Fibroblast of peridontal ligament (primary cell): ENCODE measurements at regions not wholly inside any gene's neighbourhood (a gene's known extent, or its start where the extent isn't known, plus 50 kb on each side); places are given as distances from the start of the nearest gene placed in this dataset.
"Not testable (repeated sequence)": the region's sequence is repeated elsewhere in the genome, so short reads cannot be mapped to it uniquely, and the experiment has no call there.

Experiments
- DNase-seq: peaks from one replicate; pipeline ENCODE4 v3.0.0-alpha.2; 2010; ENCODE audit errors: extremely low read depth

DNA sequence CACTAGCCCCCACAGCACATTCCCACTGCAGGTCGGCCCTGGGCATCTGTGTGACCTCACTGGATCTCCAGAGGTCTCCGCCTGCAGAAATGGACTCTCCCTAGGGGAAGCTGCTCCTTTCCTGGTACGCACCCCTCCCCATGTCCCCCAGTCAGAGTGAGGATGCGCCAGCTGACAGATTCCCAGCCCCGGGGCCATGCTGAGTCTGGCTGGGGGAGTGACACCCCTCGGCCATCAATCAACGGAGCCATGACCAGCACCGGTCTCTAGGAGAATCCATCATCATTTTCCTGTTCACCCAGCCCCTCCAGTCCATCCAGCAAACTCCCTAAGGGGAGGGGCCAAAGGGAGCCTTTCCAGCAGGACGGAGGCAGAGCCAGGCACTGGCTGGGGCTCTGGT lies 68.7 kb upstream of the PAX7 start:
- no peak for DNase-seq

DNA sequence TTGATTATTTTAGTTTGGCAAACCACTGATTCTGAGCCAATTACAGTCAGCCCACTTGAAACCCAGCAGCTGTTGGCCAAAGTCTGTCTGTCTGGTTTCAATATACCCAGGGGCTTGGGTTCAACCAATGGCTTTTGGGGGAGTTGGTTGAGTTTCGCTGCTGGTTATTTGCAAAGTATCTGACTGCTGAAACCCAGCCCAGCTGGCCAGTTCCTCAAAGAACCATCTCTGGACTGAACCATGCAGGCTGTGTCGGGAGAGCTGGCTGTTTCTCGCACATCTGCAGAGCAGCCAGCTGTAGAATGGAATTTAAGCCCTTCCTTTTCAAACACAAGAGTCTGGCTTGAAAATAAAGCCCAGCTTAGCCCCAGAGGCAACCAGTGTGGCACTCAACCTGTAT lies 66.0 kb upstream of the PAX7 start:
- DNase-seq, result no peak

DNA sequence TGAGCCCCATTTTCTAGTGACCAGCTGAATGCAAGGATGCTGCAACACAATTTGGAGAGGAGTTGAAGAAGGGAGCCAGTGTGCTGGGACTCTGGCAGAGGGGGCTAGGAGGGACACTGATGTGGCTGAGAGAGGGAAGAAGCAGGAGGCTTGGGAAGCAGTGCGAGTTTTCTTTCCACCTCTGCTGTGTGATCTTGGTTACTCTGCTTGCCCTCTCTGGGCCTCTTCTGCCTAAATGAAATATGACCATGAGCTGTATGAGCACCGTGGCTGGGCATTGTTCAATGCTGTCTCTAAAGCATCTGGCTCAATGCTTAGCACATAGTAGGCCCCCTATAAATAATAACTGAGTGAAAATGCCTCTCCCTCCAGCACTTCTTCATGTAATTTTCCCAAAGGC lies 65.3 kb upstream of the PAX7 start:
- DNase-seq, result no peak

DNA sequence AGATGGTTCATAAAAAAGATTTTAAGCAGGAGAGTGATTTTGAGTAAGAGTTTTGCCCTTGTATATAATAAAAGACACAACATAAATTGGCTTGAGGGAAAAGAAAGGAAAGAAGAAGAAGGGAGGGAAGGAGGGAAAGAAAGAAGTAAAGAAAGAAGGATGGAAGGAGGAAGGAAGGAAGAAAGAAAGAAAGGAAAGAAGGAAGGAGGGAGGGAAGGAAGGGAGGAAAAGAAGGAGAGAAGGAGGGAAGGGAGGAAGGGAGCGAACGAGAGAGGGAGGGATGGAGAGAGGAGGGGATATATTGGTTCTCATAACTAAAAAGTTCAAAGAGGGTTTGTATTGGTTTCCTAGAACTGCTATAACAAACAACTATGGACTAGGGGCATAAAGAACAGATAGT lies 62.2 kb upstream of the PAX7 start:
- DNase-seq, result no peak

DNA sequence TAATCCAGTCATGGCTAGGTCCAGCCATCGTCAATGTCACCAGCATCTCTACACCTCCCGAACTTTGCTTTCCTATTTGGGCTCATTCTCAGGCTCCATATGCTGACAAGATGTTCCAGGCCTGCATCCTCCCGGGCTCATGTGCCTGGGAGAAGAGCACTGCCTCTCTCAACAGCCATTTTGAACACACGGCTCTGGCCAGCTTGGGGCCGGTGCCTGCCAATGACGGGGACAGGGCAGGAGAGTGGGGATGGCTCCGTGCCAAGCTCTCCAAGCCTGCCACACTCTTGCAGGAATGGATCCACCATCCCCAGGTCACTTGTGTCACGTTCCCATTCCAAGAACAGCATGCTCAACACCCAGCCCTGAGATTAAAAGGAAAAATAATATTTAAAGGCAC lies 61.4 kb upstream of the PAX7 start:
- DNase-seq, result no peak

DNA sequence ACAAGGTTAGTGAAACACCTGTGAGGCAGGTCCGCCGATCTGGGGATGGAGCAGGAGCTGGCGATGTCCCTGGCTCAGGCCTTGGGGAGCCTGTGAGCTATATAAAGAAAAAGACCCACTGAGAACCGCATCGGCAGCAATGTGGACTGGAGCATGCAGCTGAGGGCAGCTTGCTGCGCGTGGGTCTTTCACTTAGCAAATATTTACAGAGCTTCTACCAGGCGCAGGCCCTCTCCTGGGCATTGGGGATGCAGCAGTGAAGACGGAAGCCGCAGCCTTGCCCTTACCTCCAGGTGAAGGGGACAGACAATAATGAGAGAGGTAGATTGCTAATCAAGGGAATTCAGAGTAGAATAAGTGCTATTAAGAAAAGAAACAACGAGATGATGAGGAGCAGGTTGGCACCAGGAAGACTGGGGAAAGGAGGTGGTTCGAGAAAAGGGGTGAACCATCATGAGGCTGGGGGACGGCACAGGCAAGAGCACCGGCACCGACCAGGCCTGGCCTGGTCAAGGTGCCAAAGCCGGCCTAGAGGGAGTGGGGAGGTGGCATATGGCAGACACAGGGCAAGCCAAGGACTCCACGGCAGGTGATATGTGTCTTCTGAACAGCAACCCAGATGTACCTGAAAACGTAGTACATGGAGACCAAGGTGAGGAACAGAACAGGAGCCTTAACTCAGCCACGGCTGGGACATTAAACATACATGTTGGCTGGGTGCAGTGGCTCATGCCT lies 60.7 kb upstream of the PAX7 start:
- no peak for DNase-seq

DNA sequence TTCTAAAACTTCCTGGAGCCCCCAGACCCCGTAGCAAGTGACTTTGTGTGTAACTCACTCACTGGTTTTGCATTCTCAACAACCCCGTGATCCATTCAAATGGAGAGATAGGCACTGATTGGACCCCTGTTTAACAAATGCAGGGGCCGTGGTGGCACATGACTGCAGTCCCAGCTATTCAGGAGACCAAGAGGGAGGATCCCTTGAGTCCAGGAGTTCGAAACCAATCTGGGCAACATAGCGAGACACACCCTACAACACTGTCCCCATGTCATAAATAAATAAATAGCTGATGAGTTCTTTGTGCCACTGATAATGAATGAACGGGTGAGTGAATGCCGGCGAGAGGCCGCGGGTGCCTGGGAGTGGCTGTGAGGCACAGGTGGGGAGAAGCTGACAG lies 59.4 kb upstream of the PAX7 start:
- DNase-seq, result no peak

DNA sequence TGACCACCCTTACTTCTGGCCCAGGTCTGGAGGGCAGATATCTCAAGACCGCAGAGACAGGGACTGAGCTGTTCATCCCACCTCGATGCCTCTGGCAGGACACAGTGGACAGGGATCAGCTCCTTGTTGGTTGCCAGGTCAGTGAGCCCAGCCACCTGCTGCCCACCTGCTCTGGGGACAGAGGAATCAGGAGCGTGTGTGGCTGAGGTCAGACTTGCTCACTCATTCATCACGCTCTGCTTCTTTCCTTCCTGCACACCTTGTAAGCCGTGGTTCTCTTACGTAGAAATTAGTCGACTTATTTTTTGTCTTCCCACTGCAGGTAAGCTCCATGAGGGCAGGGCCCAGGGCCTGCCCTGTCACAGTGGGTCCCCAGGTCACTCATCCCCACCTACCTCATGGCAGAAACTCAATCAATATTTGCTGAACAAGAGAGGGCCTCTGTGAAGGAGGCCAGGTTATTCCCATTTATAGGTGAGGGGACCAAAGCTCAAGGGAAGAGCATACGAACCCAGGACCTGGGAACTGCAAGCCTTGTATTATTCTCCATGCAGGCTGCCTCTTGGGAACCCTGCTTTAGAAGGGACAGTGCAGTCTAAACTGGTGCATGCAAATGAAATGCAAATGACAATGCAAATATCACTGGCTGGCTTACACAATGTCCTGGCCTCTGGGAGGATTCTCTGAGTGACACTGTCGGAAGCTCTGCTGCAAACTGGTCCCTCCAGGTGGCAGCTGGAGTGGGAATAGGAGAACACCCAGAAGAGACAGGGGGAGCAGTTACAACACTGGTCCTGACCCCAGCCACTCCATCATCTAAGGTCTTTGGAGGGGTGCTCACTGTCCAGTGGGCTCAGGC lies 58.4 kb upstream of the PAX7 start:
- no peak for DNase-seq

DNA sequence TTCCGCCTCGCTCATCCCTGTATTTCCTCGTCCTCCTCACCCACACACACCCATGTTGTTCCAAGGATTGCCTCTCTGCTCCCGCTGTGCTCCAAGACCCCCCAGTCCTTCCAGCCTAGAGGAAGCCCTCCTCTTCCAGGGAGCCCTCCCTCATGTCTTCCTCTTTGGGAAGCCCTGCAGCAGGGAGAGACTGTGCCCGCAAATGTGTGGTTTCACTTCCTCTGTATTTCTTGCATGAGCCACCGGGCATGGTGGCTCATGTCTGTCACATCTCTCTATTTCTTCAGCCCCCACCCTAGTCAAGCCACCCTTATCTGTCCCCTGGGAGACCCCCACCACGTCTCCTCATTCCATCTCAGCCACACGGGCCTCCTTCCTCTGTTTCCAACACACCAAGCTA lies 57.5 kb upstream of the PAX7 start:
- no peak for DNase-seq

DNA sequence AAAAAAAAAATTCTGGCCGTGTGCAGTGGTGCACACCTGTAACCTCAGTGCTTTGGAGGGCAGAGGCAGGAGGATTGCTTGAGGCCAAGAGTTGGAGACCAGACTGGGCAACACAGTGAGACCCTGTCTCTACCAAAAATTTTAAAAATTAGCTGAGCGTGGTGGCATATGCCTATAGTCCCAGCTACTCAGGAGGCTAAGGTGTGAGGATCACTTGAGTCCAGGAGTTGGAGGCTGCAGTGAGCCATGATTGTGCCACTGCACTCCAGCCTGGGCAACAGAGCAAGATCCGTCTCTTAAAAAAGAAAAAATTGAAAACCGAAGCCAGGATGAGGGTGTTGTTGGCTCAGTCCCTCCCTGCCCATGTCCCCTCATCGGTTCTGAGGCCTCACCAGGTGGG lies 55.9 kb upstream of the PAX7 start:
- no peak for DNase-seq

DNA sequence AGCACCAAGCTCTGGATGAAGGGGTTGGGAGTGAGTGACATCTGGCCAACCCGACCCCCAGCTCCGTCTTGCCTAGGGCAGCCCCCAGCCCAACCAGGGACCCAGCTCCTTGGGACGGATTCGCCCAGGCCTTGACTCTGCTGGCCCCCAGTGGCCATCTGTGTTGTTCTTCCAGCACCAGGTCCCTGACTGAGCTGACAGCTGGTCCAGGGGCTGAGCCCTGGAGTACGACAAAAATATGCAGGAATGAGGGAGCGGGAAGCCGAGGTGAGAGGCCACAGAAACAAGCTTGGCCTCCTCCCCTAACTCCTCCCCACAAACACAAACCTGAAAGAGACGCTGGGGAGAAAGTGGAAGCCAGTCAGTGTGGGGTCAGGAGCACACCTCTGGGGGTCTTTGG lies 55.0 kb upstream of the PAX7 start:
- DNase-seq, result peak; percentile 8

DNA sequence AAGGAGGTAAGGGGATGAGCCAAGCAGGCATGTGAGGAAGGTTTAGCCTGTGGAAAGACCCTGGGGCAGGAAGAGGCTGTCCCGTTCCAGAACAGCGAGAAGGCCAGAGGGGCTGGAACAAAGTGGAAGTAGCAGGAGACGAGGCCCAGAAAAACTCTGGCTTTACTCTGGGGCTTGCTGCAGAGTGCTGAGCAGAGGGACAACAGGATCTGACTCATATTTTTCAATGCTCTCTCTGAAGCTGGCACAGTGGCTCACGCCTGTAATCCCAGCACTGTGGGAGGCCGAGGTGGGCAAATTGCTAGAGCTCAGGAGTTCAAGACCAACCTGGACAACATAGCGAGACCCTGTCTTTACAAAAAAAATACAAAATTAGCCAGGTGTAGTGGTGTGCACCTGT lies 52.4 kb upstream of the PAX7 start:
- DNase-seq, result no peak

DNA sequence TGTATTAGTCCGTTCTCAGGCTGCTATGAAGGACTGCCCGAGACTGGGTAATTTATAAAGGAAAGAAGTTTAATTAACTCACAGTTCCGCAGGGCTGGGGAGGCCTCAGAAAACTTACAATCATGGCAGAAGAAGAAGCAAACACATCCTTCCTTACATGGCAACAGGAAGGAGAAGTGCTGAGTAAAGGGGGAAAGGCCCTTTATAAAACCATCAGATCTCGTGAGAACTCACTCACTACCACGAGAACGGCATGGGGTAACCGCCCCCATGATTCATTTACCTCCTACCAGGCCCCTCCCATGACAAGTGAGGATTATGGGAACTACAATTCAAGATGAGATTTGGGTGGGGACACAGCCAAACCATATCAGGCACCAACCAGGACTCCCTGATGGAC lies 51.4 kb upstream of the PAX7 start:
- not testable (repeated sequence) for DNase-seq

DNA sequence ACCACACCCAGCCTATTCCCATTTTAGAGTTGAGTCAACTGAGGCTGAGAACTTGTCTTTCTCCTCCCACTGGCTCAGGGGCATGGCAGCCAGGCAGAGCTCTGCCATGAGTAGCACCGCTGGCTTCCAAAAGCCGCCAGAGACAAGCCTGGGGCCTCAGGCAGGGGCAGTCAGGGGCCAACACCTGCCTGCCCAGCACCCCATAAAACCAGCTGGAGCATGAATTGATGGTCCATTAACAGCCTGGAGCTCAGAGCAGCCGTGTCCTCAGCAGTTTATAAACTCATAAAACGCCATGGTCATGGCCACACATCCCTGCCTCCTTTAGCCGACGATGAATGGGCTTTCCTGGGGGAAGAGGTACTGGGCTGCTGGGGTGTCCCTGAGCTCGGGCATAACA lies 50.6 kb upstream of the PAX7 start:
- DNase-seq, result no peak

DNA sequence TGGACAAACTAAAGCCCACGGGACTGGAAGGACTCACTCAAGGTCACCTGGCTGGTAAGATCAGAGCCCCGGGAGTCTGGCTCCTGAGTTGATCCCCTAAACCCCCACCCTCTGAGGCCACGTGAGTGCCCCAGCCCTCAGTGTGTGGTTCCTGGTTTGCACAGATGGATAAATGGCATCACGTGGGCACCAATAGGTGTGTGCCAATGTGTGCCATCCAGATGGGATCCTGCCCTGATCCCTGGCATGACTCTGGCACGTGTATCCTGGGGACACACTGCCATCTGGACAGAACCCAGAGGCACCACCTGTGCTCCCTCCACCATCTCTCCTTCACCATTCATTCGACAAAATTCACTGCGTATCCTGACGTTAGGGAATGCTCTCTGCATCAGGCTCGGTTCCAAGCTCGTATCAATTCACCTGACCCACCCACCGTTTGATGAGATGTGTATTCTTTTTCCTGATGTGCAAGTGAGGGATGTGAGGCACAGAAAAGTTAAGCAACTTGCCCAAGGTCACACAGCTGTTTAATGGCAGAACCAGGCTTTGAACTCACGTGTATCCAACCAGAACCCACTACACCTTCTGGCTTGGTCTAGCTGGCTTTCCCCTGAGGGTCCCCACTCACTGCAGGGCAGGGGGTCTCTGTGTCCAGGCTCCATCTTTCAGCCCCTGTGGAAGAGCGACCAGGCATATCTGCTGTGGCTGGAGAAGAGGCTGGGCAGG lies 49.8 kb upstream of the PAX7 start:
- DNase-seq, result no peak
